Fibroblast of peridontal ligament (primary cell): ENCODE measurements at regions not wholly inside any gene's neighbourhood (a gene's known extent, or its start where the extent isn't known, plus 50 kb on each side); places are given as distances from the start of the nearest gene placed in this dataset.

Experiments
- DNase-seq: peaks from one replicate; pipeline ENCODE4 v3.0.0-alpha.2; 2010; ENCODE audit errors: extremely low read depth

DNA sequence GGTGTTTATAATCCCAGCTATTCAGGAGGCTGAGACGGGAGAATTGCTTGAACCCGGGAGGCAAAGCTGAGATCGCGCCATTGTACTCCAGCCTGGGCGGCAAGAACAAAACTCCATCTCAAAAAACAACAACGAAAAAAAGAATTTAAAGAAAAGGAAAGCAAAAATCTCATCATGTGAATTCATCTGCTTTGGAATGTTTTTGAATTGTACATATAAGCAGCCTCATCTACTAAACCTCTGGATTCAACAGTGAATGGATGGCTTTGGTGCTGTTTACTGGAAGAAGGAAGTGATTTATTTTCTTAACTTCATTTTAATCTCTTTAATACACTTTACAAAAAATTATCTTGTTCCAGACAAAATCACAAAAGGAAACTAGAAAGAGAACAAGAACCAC is 51.8 kb upstream of the PNRC1 start:
- DNase-seq: no peak

DNA sequence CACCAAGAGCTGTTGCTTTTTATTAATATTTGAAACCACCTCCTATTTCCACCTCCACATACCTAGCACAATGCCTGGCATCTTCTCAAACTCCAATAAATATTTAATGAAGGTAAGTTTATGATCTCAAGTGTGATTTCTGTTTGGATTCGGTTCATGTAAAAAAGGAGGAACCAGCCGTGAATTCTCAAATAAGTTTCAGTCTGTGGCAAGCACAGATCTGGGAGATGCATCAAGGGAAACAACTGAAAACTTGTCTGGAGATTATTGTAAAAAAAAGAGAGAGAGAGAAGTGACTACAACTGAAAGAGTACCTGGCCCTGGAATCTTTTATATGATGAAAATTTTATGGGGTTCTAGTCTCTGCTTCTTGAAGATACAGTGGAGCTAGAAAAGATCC is 52.8 kb upstream of the PNRC1 start:
- DNase-seq: no peak

DNA sequence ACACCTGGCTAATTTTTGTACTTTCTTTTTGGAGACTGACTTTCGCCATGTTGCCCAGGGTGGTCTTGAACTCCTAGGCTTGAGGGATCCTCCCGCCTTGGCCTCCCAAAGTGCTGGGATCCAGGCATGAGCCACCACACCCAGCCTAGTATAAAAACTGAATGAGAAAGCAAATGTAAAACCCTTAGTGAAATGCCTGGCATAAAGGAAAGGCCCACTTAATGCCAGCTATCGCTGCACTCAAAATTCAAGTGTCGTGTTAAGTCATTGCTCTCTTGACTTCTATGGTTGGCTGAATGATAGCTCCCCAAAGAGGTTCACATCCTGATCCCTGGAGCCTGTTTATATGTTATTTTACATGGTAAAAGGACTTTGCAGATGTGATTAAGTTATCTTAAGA is 54.4 kb upstream of the PNRC1 start:
- DNase-seq: no peak

DNA sequence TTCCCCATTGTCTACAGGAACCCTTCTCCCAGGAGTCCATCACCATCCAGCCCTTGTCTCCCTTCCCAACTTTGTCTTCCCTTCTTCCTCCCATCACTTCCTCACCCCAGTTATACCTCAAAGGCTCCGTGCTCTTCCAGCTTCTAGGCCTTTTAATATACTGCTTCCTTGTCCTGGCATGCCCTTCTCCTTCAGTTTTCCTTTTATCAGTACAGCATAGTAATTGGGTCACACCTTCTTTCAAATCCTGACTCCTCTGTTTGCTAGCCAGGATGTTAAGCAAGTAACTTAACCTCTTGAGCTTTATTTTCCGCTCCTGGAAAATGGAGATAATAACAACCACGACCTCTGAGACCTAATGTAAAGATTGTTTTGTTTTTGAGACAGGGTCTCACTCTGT is 54.9 kb upstream of the PNRC1 start:
- no peak for DNase-seq

DNA sequence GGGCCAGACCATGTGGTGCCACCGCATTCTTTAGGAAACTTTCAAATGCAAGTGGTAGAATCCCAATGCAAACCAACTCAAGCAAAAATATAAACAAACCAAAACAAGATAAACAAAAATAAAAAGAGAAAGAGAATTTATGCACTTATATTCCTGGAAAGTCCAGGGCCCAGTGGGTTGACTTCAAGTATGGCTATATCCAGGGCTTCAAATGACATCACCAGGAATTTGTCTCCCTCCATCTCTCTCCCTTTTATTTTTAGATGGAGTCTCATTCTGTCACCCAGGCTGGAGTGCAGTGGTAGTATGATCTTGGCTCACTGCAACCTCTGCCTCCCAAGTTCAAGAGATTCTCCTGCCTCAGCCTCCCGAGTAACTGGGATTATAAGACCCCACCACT is 56.1 kb upstream of the PNRC1 start:
- DNase-seq: no peak

DNA sequence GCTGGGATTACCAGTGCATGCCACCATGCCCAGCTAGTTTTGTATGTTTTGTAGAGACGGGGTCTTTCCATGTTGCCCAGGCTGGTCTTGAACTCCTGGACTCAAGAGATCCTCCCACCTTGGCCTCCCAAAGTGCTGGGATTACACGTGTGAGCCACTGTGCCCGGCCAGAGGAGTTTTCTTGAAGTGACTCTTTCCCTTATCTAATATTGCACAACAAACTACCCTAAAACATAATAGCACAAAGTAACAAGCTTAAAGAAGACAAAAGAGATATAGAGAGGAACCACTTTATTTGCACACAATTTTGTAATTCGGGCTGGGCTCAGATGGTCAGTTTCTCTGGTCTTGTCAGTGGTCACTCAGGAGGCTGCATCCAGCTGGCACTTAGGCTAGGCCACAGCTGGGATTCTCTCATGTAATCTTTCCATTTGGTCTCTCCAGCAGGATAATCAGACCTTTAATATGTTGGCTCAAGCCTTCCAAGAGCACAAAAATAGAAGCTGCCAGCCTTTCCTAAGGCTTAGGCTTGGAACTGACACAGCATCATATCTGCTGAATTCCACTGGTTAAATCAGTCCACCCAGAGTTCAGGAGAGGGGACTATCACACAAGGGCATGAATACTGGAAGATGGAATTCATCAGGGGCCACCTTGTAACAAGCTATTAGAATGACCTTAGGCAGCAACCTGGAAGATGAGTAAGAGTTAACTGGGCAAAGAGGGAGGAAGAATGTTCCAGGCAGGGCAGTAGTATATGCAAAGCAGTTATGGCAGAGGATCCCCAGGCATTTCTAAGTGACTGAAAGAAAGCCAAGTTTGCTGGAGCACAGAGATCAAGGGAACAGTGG is 56.7 kb upstream of the PNRC1 start:
- DNase-seq: peak; percentile 27

DNA sequence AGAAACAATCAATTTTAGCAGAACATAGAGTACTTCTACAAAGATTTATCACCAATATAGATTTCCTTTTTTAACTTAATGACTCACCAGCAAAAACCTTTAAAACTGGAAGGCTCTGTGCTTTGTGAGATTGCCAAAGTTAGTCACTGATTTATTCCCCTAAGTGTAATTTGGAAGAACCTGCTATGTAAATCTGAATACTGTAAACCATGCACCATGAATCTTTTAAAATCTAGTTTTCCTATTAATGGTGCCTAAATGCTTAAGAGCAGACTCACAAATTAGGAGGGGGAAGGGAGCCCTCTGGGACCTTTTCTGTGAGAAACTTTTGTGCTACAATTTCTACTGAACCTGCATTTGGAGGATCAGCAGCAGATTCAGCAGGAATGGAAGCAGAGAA is 57.8 kb upstream of the PNRC1 start:
- peak; percentile 81 for DNase-seq

DNA sequence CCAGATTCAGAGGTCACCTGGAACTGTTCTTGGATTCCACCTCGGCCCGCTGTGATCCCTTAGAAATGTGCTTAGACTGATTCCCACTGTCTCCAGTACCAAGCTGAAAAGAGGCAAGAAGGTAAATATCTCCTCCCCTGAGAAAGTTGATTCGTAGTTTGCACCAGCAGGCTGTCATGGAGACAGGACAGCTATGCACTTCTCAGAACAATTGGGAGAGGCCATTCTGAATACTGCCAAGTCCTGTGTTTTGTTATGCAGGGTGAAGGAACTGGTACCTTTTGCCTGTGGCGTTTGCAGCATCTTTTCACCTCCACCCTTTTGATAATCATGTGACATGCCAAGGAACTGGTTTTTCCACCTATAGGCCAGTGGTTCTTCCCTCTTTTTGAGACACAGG is 58.2 kb upstream of the RNGTT start:
- no peak for DNase-seq

DNA sequence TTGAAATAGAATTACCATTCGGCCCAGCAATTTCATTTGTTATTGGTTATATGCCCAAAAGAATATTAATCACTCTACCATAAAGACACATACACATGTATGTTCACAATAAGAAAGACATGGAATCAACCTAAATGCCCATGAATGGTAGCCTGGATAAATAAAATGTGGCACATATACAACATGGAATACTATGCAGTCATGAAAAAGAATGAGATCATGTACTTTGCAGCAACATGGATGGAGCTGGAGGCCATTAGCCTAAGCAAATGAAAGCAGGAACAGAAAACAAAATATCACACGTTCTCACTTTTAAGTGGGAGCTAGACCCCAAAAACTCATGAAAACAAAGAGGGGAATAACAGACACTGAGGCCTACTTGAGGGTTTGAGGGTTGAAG is 52.6 kb upstream of the RNGTT start:
- no peak for DNase-seq

DNA sequence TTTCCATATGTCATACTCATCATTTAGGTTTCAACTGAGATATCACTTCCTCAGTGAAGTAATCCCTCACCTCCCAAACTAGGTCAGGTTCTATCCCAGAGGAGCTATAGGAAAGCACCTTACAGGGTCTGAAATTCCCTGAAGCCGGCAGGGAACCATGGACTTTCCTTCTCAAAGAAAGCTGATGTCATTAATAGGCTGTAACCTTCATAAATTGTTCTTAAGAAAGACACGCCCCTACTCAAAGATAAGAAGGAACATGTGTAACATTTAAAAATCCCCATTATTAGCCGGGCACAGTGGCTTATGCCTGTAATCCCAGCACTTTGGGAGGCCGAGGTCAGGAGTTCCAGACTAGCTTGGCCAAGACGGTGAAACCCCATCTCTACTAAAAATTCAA is 50.0 kb upstream of the RNGTT start:
- no peak for DNase-seq
